ENCODE measurements at regions not wholly inside any gene's neighbourhood (a gene's known extent, or its start where the extent isn't known, plus 50 kb on each side); places are given as distances from the start of the nearest gene placed in this dataset.

DNA sequence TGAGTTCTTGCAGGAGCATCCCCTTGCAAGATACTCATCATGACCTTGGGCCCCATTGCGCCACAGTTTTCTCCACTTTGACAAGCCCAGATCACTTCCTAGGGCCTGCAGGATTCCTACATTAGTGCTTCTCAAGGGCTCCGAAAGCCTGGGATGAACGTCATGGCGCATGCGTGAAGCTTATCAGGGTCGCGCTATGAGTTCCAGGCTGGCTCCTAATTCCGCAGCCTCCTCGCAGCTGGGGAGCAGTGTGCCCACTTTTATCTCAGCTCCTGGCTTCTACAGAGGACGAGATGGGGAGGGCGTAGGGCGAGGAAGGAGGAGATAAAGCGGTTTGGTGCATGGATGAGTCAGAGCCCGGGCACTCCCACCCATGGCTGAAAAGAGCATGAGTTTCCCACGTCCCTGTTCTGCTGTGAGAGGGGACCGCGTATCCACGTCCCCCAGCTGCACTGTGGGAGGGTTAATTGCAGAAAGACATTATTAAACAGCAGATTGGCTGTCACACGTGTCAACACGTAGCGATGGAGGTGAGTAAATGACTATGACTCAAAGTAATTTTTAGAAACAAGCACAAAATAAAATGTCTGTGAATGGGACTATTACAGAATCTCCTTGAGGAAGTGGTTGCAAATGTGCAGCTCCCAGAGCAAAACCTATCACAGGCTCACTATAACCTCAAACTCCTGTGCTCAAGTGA lies 72.9 kb upstream of the DSP start:
- intact Hi-C loops (cut with DNase I), result loop anchor here (5.0 kb wide), 1 partner anchor 74 kb away; the partner anchor contains the start of gene DSP
- DNase-seq (ENCODE audit: low spot score), result peak; percentile 83

DNA sequence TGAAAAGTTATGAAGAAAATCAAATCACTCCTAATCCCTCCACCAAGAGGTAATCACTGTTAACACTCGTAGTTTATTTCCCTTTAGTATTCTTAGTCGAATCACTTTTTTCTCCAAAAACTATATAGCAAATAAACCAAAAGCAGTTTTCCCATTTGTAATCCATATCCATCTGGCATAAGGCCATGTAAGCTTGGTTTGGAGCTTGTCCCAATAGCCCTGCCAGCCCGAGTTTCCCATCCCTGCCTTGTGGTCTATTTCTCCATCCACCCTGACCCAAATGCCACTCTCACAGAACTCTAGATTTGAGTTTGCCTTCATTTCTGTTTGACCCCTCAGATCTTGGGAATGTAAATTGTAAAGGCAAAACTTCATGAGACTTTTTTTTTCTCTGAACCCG lies 71.8 kb upstream of the DSP start:
- intact Hi-C loops (cut with DNase I), result loop anchor here (5.0 kb wide), 1 partner anchor 73 kb away; the partner anchor contains the start of gene DSP
- no peak for DNase-seq (ENCODE audit: low spot score)

DNA sequence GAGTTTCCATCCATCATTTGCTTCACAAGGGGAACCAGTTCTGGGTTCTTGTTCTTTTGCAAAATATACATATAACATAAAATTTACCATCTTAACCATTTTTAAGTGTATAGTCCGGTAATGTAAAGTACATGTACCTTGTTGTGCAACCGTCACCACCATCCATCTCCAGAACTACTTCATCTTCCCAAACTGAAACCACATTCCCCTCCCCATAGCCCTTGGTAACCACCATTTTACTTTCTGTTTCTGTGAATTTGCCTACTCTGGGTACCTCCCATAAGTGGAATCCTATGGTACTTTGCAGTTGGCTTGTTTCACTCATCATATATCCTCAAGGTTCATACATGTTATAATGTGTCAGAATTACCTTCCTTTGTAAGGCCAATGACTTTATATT lies 70.3 kb upstream of the DSP start:
- intact Hi-C loops (cut with DNase I), result no loop called here
- no peak for DNase-seq (ENCODE audit: low spot score)

DNA sequence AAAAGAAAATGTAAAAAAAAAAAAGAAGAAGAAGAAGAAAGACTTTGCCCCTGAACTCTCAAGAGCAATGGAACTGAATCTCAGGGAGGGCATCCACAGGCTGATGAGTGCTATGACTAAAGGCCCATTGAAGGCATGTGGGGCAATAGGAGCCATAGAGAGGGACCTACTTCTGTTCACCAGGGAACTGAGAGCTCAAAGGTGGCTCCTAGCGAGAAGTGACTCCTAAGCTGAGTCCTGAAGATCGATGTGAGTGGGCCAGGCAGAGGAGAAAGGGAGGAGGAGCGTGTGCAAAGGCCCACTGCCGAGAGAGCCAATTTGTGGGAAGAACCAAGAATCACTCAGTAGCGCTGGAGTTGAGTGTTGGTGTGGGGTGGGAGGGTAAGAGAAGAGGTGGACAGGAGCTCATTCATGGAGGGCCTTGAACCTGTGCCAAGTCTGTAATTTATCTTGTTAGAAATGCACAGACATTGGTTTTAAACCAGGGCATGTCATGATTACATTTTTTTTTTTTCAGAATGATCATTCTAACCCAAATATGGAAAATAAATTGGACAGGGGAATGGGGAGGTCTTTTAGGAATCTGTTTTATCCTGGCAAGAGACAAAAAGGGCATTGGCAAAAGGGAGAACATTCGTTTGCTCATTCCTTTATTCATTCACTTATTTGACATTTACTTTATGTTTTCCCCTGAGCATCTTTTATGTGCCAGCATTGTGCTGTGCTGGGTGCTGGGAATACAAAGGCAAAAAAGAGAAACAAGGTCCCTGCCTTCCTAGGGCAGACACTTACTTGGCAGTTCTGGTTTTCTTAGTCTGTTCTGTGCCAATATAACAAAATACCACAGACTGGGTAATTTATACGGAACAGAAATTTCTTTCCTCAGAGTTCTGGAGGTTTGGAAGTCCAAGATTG lies 67.4 kb upstream of the DSP start:
- intact Hi-C loops (cut with DNase I), result no loop called here
- no peak for DNase-seq (ENCODE audit: low spot score)

- DNase-seq (ENCODE audit: low spot score), result no peak
- intact Hi-C loops (cut with DNase I), result no loop called here
These were observed 66.4 kb upstream of the DSP start for GRCh38 chr6:7475081-7475480.

DNA sequence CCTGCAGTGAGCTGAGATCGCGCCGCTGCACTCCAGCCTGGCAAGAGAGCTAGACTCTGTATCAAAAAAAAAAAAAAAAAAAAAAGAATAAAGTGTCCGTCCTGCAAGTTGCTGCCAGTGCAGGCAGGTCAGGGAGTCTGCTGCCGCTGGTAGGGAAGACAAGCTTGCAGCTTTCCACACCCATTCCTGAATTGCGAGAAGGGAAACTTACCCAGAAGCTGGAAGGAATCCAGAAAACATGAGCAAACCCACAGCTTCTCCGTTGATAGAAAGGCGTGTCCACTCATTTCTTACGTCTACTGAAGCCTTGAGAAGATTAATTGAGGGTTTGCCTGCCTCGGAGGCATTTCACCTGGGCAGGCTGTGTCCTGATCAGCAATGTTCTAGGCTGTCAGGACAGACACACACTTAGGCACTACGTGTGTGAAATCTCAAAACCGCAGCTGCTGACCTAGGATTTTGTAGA lies 61.6 kb upstream of the DSP start:
- no peak for DNase-seq (ENCODE audit: low spot score)
- intact Hi-C loops (cut with DNase I), result no loop called here

GRCh38 chr6:7484666-7485065 lies 56.8 kb upstream of the DSP start:
- intact Hi-C loops (cut with DNase I), result no loop called here
- no peak for DNase-seq (ENCODE audit: low spot score)

- no peak for DNase-seq (ENCODE audit: low spot score)
- intact Hi-C loops (cut with DNase I), result no loop called here
These were observed 54.5 kb upstream of the DSP start for GRCh38 chr6:7486951-7487350.

DNA sequence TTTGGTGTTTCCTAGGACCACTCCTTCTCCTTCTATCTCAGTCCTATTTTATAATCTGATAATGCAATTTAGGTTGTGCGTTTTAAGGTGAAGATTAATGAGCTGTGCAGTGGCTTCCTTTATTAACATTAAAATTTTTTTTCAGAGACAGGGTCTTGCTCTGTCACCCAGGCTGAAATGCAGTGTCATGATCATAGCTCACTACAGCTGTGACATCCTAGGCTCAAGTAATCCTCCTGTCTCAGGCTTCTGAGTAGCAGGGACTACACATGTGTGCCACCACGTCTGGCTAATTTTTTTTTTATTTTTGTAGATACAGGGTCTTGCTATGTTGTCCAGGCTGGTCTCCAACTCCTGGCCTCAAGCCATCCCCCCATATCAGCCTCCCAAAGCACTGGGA lies 53.0 kb upstream of the DSP start:
- intact Hi-C loops (cut with DNase I), result no loop called here
- DNase-seq (ENCODE audit: low spot score), result no peak

DNA sequence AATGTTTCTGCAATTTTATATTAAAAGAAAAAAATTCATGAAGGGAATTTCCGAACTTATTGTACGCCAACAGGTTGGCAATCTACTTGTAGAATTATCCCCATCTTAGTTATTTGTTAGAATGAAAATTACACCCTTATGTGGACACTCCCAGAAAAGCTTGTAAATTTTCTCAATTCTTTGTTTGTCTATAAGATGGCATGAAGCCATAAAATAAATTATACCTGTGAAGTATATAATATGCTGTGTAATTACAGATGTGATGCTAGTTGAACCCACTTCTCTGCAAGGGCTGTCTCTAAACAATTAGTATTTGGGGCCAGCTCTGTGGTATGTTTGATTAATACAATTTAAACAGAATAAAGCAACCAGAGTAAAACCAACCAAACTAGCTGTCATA lies 52.1 kb upstream of the DSP start:
- DNase-seq (ENCODE audit: low spot score), result no peak
- intact Hi-C loops (cut with DNase I), result no loop called here
